GM19043 (cell line): ENCODE measurements at regions not wholly inside any gene's neighbourhood (a gene's known extent, or its start where the extent isn't known, plus 50 kb on each side); places are given as distances from the start of the nearest gene placed in this dataset.

ENCODE experiments used
- ATAC-seq: cut with Tn5 transposase; IDR thresholded peaks from one replicate; pipeline ENCODE4 v1.9.1; 2021; ENCODE audit warnings: low read depth; ENCODE audit not compliant: unreplicated experiment

GRCh38 chr7:136551618-136552017, 316.8 kb upstream of the CHRM2 start:
- no peak for ATAC-seq

GRCh38 chr7:136549756-136550155, 318.7 kb upstream of the CHRM2 start:
- ATAC-seq: no peak

- ATAC-seq: no peak
Observed at GRCh38 chr7:136533732-136534131, 334.7 kb upstream of the CHRM2 start.

GRCh38 chr7:136530831-136531230, 337.6 kb upstream of the CHRM2 start:
- no peak for ATAC-seq

GRCh38 chr7:136528329-136528728, 340.1 kb upstream of the CHRM2 start:
- no peak for ATAC-seq

GRCh38 chr7:136527554-136527953, 340.9 kb upstream of the CHRM2 start:
- no peak for ATAC-seq

- ATAC-seq: no peak
Observed at GRCh38 chr7:136526408-136527105, 341.9 kb upstream of the CHRM2 start.

GRCh38 chr7:136523571-136523970, 344.9 kb upstream of the CHRM2 start:
- no peak for ATAC-seq

- ATAC-seq: no peak
Observed at GRCh38 chr7:136517971-136518370, 350.5 kb upstream of the CHRM2 start.

- no peak for ATAC-seq
Observed at GRCh38 chr7:136514776-136515175, 353.7 kb upstream of the CHRM2 start.

GRCh38 chr7:136513744-136514143, 354.7 kb upstream of the CHRM2 start:
- ATAC-seq: no peak

GRCh38 chr7:136509466-136509865, 359.0 kb upstream of the CHRM2 start:
- ATAC-seq: no peak

GRCh38 chr7:136502162-136502561, 366.3 kb upstream of the CHRM2 start:
- ATAC-seq: no peak

GRCh38 chr7:136501151-136501550, 367.3 kb upstream of the CHRM2 start:
- ATAC-seq: no peak

- no peak for ATAC-seq
Observed at GRCh38 chr7:136496551-136496950, 371.9 kb upstream of the CHRM2 start.

GRCh38 chr7:136495081-136495480, 373.4 kb upstream of the CHRM2 start:
- ATAC-seq: no peak

- ATAC-seq: no peak
Observed at GRCh38 chr7:136492366-136492765, 376.1 kb upstream of the CHRM2 start.

GRCh38 chr7:136489808-136490207, 378.6 kb upstream of the CHRM2 start:
- no peak for ATAC-seq

GRCh38 chr7:136480901-136481300, 387.6 kb upstream of the CHRM2 start:
- ATAC-seq: no peak

- no peak for ATAC-seq
Observed at GRCh38 chr7:136479922-136480321, 388.5 kb upstream of the CHRM2 start.

GRCh38 chr7:136470179-136470578, 398.3 kb upstream of the CHRM2 start:
- ATAC-seq: no peak

GRCh38 chr7:136452949-136453348, 415.5 kb upstream of the CHRM2 start:
- ATAC-seq: no peak

- no peak for ATAC-seq
Observed at GRCh38 chr7:136446751-136447150, 421.7 kb upstream of the CHRM2 start.
